Right cardiac atrium (tissue), 5 donors: ENCODE measurements at regions not wholly inside any gene's neighbourhood (a gene's known extent, or its start where the extent isn't known, plus 50 kb on each side); places are given as distances from the start of the nearest gene placed in this dataset.
"Not testable (repeated sequence)": the region's sequence is repeated elsewhere in the genome, so short reads cannot be mapped to it uniquely, and the experiment has no call there.

Experiments
- ATAC-seq, 2 donors: fragments of 200-7000 bp; cut with Tn5 transposase; one replicate each; pipeline versions ENCODE4 v1.8.0 to v1.9.1; 2020; ENCODE audit warnings: moderate library complexity in 2 of 2, mild to moderate bottlenecking in 1 of 2
- DNase-seq, 3 donors: peaks; one replicate each; pipeline ENCODE4 v3.0.0-alpha.2; 2020
- H3K27ac ChIP-seq: one replicate; pipeline ENCODE4 v1.5.1; 2013; ENCODE audit warnings: mild to moderate bottlenecking, low read length, control low read depth, moderate library complexity
- H3K27me3 ChIP-seq: one replicate; pipeline ENCODE4 v1.6.1; 2013; ENCODE audit not compliant: control insufficient read depth, insufficient read depth
- H3K4me1 ChIP-seq: one replicate; pipeline ENCODE4 v1.6.1; 2013; ENCODE audit warnings: low read length; ENCODE audit not compliant: control insufficient read depth, insufficient read depth
- H3K4me3 ChIP-seq: one replicate; pipeline ENCODE4 v1.5.1; 2013; ENCODE audit warnings: low read length, control low read depth
- H3K9me3 ChIP-seq: one replicate; pipeline ENCODE4 v1.6.1; 2013; ENCODE audit warnings: low read length; ENCODE audit not compliant: control insufficient read depth
- WGBS: extraction: QIAGEN DNeasy Blood & Tissue Kit; methylation state at CpG from one replicate; pipeline ENCODE4 v1.1.7; 2013; 5-methylcytosine and 5-hydroxymethylcytosine counted together
- intact Hi-C, 4 donors: fragments of 100-400 bp; cut with DNase I; formaldehyde crosslinking; loops; one replicate each; pipeline versions ENCODE4 v1.11.0 to v1.14.0; 2022 to 2023
- donor health status: healthy with polysubstance abuse.
- donor health status: DM: no; HTN: yes; CAD: no.
- donor health status: DM: no; HTN: no; CAD: no.
- donor health status: DM: no; HTN: yes; CAD: no; lungs with severe emphysema.
- donor health status: DM: yes; HTN: yes; CAD: no.

DNA sequence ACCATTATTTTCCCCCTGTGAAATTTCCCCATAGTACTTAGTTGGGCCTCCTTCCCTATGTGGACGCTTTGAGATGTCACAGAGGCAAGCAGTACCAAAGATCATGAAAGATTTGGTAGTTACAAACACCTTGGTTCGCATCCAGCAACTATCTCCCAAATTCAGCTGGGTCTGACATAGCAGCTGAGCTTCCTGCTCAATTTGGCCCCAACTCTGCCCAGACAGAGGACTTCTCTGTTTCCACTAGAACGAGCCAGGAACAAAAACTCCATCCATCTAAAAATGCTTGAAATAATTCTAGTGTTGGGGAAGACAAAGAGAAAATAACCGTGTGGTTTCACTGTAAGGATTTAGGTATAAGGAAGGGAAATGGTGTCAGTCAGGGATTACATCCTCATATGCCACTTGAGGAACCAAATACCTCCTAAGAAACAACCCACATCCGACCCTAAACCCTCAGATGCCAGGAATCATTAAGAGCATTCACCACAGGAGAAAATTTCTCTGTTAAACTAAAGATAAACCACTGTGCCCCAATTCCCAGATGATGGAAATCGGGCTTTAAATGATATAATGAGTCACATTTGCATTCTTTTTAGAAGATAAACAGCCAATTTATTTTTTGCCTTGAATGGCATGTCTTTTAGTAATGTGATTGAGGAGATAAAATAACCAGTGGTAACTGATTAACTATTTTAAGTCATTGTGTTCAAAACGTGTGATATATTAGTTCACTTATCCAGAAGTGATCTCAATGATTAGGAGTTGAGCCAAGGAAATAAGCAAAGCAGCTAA, 103.7 kb upstream of the IFNG-AS1 start:
- ATAC-seq: peak in 1 of 2 donors; percentile 29
- no peak overlapping the region for H3K27ac ChIP-seq

DNA sequence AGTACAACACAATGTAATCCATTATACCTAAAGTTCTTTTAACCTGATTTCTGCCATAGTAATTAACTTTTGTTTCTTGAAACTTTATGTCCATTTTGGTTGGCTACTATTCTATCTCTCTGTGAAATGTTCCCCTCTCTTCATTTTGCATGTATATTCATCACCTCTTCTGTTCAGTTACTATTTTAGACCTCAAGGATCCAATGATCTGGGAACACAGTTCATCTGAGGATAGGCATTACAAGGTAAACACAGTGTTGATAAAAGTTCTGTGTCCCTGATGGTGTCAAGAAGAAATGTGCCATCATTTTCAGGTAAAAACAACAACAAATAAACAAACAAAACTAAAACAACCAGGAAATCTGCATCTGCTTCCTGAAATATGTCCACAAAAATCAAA, 102.2 kb upstream of the IFNG-AS1 start:
- no peak overlapping the region for H3K4me3 ChIP-seq
- no peaks in the 10 kb centered on the region for H3K4me1 ChIP-seq
- no peaks in the 10 kb centered on the region for H3K27me3 ChIP-seq
- no peaks in the 10 kb centered on the region for H3K9me3 ChIP-seq
- intact Hi-C loops: no loop called here
- DNase-seq (no peak), ATAC-seq (no peak)
- H3K27ac ChIP-seq: no peak overlapping the region

More for the DNA sequence above, 103.7 kb upstream of the IFNG-AS1 start:
- peak in 1 of 3 donors; percentile 17 for DNase-seq
- no peaks in the 10 kb centered on the region for H3K27me3 ChIP-seq
- intact Hi-C loops: no loop called here
- WGBS: 35% methylated on average over 7 of the region's 7 CpGs
- no peaks in the 10 kb centered on the region for H3K4me1 ChIP-seq
- no peak overlapping the region for H3K4me3 ChIP-seq
- no peaks in the 10 kb centered on the region for H3K9me3 ChIP-seq

DNA sequence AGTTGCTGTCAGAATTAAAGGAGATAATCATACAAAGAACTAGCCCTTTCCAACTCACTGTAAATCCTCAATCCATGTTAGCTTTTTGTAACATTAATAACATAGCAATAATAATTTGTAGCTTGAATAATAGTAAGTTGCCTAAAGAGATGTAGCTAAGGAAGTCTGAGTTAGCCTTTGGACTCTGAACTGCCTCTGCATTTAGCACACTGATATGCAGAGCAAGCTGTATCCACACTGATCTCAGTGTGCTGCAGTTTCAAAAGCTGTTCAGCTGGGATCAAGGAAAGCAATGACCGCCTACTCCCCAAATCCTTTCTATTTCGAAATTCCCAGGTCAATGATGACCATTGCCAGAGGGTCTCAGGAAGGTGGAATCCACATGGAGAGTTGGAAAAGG, 99.3 kb upstream of the IFNG-AS1 start:
- H3K9me3 ChIP-seq: no peaks in the 10 kb centered on the region
- no peaks in the 10 kb centered on the region for H3K4me1 ChIP-seq
- DNase-seq: no peak
- intact Hi-C loops: no loop called here
- H3K27me3 ChIP-seq: no peaks in the 10 kb centered on the region
- 93% methylated on average over 2 of the region's 2 CpGs for WGBS
- no peak overlapping the region for H3K4me3 ChIP-seq
- H3K27ac ChIP-seq: no peak overlapping the region
- no peak for ATAC-seq

DNA sequence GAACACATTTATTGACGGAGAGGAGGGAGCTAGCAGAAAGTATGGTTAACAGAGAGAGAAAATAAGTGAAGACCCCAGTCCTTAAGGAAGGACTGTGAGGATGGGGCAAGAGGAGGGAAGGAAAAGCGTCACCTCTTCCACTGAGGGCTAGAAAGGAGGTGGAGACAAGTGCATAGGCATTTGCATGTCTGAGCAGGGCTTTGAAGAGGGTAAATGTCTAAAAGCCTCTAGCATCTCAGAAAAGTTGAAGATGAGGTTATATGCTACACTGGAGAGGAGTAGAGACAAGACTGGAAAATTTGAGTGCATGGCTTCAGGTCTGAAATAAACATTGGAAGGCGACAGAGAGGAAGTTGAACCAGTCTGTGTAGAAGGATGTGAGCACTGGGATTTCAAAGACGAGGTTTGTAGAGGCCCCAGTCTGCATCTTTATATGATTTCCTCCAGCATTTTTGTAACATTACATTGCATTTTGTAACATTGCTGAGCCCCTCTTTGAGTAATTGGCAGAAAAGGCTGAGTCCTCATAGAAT, 98.5 kb upstream of the IFNG-AS1 start:
- Histone ChIP-seq H3K27ac (no peak overlapping the region), H3K4me1 (no peaks in the 10 kb centered on the region), H3K9me3 (no peaks in the 10 kb centered on the region), H3K4me3 (no peak overlapping the region), H3K27me3 (no peaks in the 10 kb centered on the region)
- ATAC-seq (no peak), DNase-seq (no peak)
- 75% methylated on average over 4 of the region's 4 CpGs for WGBS
- intact Hi-C loops: no loop called here

DNA sequence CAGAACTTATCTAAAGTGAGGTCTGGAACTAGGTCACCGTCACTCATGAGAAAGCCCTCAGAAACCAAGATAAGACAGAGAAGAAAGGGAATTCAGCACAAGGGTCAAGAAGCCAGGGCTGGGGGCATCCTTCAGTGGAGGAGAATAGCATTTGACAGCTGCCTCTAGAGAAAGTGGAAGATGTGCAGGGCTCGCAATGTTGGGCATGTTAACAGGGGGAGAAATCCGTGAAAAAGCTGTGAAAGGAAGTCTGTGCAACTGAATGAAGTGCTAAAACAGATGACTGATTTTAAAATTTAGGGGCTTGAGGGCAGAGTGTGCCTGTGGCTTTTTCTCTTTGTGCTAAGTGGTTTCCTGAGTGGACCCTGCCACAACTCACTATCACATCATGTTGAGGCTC, 97.7 kb upstream of the IFNG-AS1 start:
- ATAC-seq (no peak), DNase-seq (no peak)
- WGBS: 38% methylated on average over 3 of the region's 3 CpGs
- Histone ChIP-seq H3K27me3 (no peaks in the 10 kb centered on the region), H3K4me3 (no peak overlapping the region), H3K9me3 (no peaks in the 10 kb centered on the region), H3K4me1 (no peaks in the 10 kb centered on the region), H3K27ac (no peak overlapping the region)
- intact Hi-C loops: no loop called here

DNA sequence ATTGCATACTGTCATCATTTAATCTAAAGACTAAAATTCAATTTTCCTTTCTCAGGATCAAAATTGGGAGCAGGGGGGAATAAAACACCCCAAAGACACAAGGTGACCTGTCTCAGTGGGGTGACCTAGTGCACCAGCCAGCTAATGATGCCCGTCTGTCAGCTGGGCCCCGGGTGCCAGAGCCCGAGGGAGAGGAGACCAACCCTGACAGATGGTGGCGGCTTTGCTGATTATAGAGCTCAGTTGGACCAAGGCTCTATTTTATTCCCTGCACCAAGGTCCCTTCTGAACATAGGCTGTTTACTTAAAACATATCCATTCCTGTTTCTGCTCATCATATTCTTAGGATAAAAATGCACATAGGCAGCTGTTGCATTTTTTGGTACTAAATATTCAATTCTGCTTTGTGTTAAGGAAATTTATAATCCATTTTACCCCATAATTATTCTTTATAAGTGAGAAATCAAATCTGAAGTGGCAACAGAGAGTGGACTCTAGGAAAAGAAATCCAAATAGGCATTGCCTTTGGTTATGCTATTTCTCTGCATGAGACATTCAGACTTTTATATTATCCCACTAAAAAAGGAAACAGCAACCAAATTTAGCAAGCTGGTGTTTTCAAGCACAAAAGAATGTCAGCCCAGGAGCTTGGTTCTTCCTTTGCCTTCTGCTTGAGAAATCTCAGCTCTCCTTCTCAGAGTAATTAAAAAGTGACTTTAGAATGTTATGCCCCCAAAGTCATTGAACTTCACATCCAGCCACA, 96.8 kb upstream of the IFNG-AS1 start:
- no peaks in the 10 kb centered on the region for H3K9me3 ChIP-seq
- H3K27ac ChIP-seq: no peak overlapping the region
- ATAC-seq (no peak), DNase-seq (no peak)
- no peak overlapping the region for H3K4me3 ChIP-seq
- no peaks in the 10 kb centered on the region for H3K4me1 ChIP-seq
- intact Hi-C loops: no loop called here
- H3K27me3 ChIP-seq: no peaks in the 10 kb centered on the region
- WGBS: 76% methylated on average over 4 of the region's 4 CpGs

DNA sequence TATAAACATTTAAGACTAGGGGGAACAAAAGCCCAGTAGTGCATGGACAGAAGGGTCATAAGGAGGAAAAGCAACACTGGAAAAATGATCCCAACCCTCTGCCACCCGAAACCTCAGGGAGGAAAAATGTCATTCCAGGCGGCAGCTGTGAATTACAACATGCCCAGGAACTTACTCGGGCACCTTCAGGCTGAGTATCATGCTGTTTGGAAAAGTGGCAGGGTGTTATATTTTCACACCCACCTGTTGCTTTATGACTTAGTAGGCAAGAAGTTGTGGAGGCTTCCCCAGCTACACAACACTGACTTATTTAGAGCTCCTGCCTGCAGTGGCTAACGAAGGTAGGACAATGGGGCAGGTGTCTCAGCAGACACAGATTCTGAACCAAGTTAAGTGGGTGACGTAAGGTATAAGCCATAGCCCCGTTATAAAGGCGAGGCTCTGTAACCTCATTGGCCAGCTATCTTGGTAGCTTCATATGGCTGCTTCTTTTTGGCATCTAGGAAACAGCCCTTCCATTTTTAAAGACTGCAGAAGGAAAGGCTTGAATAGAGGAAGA, 96.1 kb upstream of the IFNG-AS1 start:
- WGBS: 65% methylated on average over 7 of the region's 7 CpGs
- Histone ChIP-seq H3K27me3 (no peaks in the 10 kb centered on the region), H3K4me1 (no peaks in the 10 kb centered on the region), H3K9me3 (no peaks in the 10 kb centered on the region), H3K27ac (no peak overlapping the region), H3K4me3 (no peak overlapping the region)
- DNase-seq (no peak), ATAC-seq (no peak)
- intact Hi-C loops: no loop called here

DNA sequence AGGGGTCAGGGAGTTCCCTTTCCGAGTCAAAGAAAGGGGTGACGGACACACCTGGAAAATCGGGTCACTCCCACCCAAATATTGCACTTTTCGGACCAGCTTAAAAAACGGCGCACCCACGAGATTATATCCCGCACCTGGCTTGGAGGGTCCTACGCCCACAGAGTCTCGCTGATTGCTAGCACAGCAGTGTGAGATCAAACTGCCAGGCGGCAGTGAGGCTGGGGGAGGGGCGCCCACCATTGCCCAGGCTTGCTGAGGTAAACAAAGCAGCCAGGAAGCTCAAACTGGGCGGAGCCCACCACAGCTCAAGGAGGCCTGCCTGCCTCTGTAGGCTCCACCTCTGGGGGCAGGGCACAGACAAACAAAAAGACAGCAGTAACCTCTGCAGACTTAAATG, 88.8 kb upstream of the IFNG-AS1 start:
- ATAC-seq, H3K9me3 ChIP-seq, H3K27me3 ChIP-seq, H3K4me1 ChIP-seq, H3K27ac ChIP-seq, intact Hi-C loops, H3K4me3 ChIP-seq, DNase-seq: not testable (repeated sequence)
- 83% methylated on average over 13 of the region's 13 CpGs for WGBS

DNA sequence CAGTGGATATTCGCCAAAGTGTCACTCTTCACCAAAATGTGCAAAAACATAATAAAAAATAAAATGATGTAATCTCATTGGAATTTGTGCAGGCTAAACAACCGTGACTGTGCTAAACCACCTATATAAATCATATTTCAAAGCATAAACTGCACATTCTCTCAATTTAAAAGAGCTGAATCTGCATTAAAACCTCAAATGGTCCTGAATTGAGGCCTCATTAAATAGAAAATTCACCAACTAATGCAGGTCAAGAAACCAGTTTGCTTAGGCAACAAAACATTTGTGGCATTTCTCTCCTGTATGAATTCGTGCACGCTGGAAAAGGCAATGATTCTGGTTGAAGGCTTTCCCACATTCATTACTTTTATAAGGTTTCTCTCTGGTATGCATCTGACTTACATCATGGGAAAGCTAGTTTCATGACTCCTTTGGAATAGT, 80.1 kb upstream of the IFNG-AS1 start:
- intact Hi-C loops: no loop called here
- Histone ChIP-seq H3K27ac (no peak overlapping the region), H3K4me3 (no peak overlapping the region), H3K9me3 (no peaks in the 10 kb centered on the region), H3K27me3 (no peaks in the 10 kb centered on the region), H3K4me1 (no peaks in the 10 kb centered on the region)
- DNase-seq (no peak), ATAC-seq (no peak)
- WGBS: 76% methylated on average over 4 of the region's 4 CpGs

DNA sequence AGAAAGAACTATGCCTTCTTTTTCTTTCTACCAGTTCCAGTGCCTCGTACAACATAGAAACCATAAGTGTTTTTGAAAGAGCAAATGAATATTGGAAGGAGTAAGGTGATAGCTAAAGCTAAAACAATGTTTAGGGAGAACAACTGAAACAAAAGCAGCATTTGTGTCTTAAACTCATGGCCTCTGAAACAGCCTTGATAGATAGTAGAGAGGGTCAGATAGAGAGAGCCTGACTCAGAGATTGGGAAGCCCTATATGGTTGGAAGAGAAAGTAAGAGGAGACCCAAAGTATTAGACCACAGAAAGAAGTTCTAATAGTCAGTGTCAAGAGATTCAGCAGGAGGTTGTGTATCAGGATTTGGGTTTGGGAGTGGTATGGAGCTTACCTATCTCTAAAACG, 79.6 kb upstream of the IFNG-AS1 start:
- H3K27me3 ChIP-seq: no peaks in the 10 kb centered on the region
- ATAC-seq (no peak), DNase-seq (no peak)
- WGBS: 71% methylated on average over 2 of the region's 2 CpGs
- peak overlapping the region; percentile 29 for H3K27ac ChIP-seq
- no peaks in the 10 kb centered on the region for H3K9me3 ChIP-seq
- H3K4me3 ChIP-seq: no peak overlapping the region
- H3K4me1 ChIP-seq: no peaks in the 10 kb centered on the region
- intact Hi-C loops: no loop called here
